Adrenal gland (tissue), 9 donors: ENCODE measurements at regions not wholly inside any gene's neighbourhood (a gene's known extent, or its start where the extent isn't known, plus 50 kb on each side); places are given as distances from the start of the nearest gene placed in this dataset.
"Not testable (repeated sequence)": the region's sequence is repeated elsewhere in the genome, so short reads cannot be mapped to it uniquely, and the experiment has no call there.

Experiments
- DNase-seq, 7 donors: peaks; one replicate each; pipeline ENCODE4 v3.0.0-alpha.2; 2019 to 2020
- H3K27ac ChIP-seq, 5 donors: fragments of 200-600 bp; sonication (generic) in 4 of 5; 1 replicate in 3 of 5; 2 replicates in 2 of 5; pipeline versions ENCODE4 v1.5.1 to v1.8.0; 2016 to 2020; ENCODE audit warnings: mild to moderate bottlenecking in 1 of 5
- H3K27me3 ChIP-seq: fragments of 200-600 bp; 2 replicates; pipeline ENCODE4 v1.8.0; 2021
- H3K36me3 ChIP-seq, 2 donors: fragments of 200-600 bp; replicated peaks in 1 of 2; 1 replicate in 1 of 2; 2 replicates in 1 of 2; pipeline versions ENCODE4 v1.5.1 to v1.8.0; 2018 to 2022
- H3K4me1 ChIP-seq, 2 donors: fragments of 200-600 bp; replicated peaks in 1 of 2; 1 replicate in 1 of 2; 2 replicates in 1 of 2; pipeline versions ENCODE4 v1.5.1 to v1.8.0; 2018 to 2021
- H3K4me3 ChIP-seq, 4 donors: fragments of 200-600 bp; sonication (generic) in 3 of 4; one replicate each; pipeline ENCODE4 v1.5.1; 2016 to 2018
- H3K9me3 ChIP-seq, 3 donors: fragments of 200-600 bp; sonication (generic) in 1 of 3; replicated peaks in 1 of 3; 1 replicate in 2 of 3; 2 replicates in 1 of 3; pipeline versions ENCODE4 v1.5.1 to v1.8.0; 2016 to 2021
- POLR2A ChIP-seq, 2 donors: fragments of 450-650 bp; IDR thresholded peaks; one replicate each; pipeline ENCODE4 v1.6.1; 2017; ENCODE audit warnings: antibody characterized with exemption in 2 of 2, mild to moderate bottlenecking in 2 of 2, moderate library complexity in 1 of 2
- WGBS, 4 donors: extraction: QIAGEN DNeasy Blood & Tissue Kit in 2 of 4; methylation state at CpG; one replicate each; pipeline versions ENCODE4 v1.1.5 to v1.1.7; 2013 to 2017; 5-methylcytosine and 5-hydroxymethylcytosine counted together
- intact Hi-C, 2 donors: fragments of 100-400 bp; cut with DNase I; formaldehyde crosslinking; loops; one replicate each; pipeline versions ENCODE4 v1.14.1 to v1.15.0; 2022 to 2023
- TF ChIP-seq, protein P1 (sequence below), 6 experiments: fragments of 450-650 bp in 4 of 6; fragments of 200-600 bp in 2 of 6; sonication (generic) in 1 of 6; IDR thresholded peaks; 1 replicate in 5 of 6; 2 replicates in 1 of 6; pipeline versions ENCODE4 v1.5.1 to v1.8.0; 2016 to 2021; ENCODE audit warnings: antibody characterized with exemption in 6 of 6, mild to moderate bottlenecking in 2 of 6, moderate library complexity in 1 of 6
- donor health status: healthy with polysubstance abuse.
- donor health status: Bipolar disorder and iron deficiency.
- donor health status: DM: yes; HTN: yes; CAD: no.
- donor health status: DM: no; HTN: no; CAD: no.
- donor health status: DM: no; HTN: no; CAD: no.

DNA sequence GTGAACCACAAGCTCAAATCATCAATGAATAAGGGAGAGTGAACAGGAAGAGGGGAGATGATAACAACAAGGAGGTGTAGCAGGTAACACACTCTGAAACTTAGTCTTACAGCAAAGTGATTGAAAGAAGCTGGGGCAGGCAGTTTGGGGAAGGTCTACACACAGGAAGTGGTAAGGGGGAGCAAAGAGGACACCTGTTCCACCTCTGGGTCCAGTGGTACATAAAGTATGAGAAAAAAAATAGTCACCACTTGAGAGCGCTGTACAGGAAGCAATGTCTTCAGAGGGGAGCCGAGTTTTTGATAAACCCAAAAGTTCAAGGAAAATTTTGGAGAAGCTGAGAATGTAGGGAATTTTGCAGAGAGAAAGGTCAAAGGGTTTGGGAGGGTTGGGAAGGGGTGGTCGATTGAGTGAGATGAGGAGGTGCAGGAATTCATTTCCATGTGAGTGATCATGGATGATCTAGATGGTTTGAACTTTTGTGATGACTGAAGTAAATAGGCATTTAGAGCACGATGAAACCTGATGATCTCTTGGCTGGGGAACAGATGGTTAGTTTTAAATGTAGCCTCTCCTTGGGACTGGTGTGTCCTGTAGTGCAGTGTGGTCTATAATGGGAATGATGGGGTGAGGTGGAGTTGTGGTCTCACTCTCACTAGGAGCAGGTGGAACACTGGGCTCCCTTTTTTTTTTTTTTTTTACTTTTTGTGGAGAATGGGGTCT is 142.0 kb downstream of the RBMX2 start:
- intact Hi-C loops: no loop called here
- TF ChIP-seq, protein P1, sequence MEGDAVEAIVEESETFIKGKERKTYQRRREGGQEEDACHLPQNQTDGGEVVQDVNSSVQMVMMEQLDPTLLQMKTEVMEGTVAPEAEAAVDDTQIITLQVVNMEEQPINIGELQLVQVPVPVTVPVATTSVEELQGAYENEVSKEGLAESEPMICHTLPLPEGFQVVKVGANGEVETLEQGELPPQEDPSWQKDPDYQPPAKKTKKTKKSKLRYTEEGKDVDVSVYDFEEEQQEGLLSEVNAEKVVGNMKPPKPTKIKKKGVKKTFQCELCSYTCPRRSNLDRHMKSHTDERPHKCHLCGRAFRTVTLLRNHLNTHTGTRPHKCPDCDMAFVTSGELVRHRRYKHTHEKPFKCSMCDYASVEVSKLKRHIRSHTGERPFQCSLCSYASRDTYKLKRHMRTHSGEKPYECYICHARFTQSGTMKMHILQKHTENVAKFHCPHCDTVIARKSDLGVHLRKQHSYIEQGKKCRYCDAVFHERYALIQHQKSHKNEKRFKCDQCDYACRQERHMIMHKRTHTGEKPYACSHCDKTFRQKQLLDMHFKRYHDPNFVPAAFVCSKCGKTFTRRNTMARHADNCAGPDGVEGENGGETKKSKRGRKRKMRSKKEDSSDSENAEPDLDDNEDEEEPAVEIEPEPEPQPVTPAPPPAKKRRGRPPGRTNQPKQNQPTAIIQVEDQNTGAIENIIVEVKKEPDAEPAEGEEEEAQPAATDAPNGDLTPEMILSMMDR (IDR thresholded peaks at IDR 0.05): no peak
- no peak for TF ChIP-seq POLR2A (IDR thresholded peaks at IDR 0.05)

DNA sequence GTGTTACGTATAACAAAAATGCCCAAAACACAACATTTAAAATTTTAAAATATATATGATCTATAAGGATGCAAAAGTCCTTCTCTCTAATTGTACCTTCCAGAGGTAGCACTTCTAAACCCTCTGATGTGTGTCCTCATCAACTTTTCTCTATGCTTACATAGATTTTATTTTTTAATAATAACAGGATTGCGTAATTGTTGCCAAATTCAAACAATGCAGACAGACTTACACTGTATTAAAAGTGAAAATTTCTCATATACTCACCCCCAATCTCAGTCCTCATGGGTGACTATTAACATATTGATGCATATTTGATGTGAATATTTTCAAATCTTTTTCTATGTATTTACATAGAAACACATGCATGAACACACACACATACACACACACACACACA is 144.0 kb downstream of the RBMX2 start:
- no peak for DNase-seq
- no peak for TF ChIP-seq POLR2A (IDR thresholded peaks at IDR 0.05)
- TF ChIP-seq, protein P1 (IDR thresholded peaks at IDR 0.05): no peak
- H3K4me1 ChIP-seq: no peaks in the 10 kb centered on the region
- no peaks in the 10 kb centered on the region for H3K36me3 ChIP-seq
- WGBS, 4 donors: 78 to 96% (median 92%) methylated on average over 2 of the region's 2 CpGs
- H3K27ac ChIP-seq: no peak overlapping the region
- no peak overlapping the region for H3K4me3 ChIP-seq
- intact Hi-C loops: no loop called here
- H3K9me3 ChIP-seq: no peaks in the 10 kb centered on the region
- H3K27me3 ChIP-seq: peaks cover 16% of the 10 kb centered on the region

More for the DNA sequence above, 142.0 kb downstream of the RBMX2 start:
- Histone ChIP-seq H3K27me3 (peaks cover 24% of the 10 kb centered on the region), H3K36me3 (no peaks in the 10 kb centered on the region), H3K4me3 (no peak overlapping the region), H3K27ac (no peak overlapping the region), H3K4me1 (no peaks in the 10 kb centered on the region), H3K9me3 (no peaks in the 10 kb centered on the region)
- no peak for DNase-seq
- WGBS, 4 donors: 58 to 74% (median 59%) methylated on average over 4 of the region's 4 CpGs

DNA sequence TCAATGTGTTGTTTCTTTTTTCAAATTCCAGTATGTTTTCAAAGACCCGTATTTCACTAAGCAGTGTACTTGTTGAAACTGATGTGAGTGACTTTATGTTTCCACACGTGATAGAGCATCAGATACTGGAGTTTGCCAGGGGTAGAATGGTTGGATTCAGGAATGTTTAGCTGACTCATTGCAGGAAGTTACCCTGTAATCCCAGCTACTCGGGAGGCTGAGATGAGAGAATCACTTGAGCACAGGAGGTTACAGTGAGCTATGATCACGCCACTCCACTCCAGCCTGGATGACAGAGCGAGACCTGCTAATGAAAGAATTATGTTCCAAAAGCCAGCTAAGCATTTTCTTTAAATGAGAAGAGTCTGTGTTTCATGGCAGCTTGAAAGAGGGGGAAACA is 147.6 kb downstream of the RBMX2 start:
- 49 to 70% (median 61%) methylated on average over 5 of the region's 5 CpGs for WGBS, 4 donors
- H3K4me1 ChIP-seq, DNase-seq, H3K4me3 ChIP-seq, H3K9me3 ChIP-seq, intact Hi-C loops, H3K27ac ChIP-seq, H3K36me3 ChIP-seq: not testable (repeated sequence)
- H3K27me3 ChIP-seq: peaks cover 24% of the 10 kb centered on the region

DNA sequence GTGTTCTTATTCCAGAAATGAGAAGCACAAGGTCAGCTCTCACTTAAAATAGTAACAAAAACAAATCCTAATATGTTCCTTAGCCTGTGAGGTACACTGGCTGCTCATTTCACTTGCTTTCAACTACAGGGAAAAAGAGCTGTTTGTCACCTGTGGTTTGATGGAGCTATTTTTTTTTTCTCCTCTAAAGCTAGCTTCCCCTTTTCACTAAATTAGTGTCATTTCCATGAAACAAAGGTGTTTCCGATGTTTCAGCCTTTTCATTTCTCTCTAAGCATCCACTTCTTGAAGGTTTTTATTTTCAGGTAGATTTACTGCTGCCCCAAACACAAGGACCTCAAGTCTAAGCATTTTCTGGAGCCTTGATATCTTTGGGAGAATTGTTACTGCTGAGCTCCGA is 148.6 kb downstream of the RBMX2 start:
- no peaks in the 10 kb centered on the region for H3K4me1 ChIP-seq
- peaks cover 24% of the 10 kb centered on the region for H3K27me3 ChIP-seq
- H3K36me3 ChIP-seq: no peaks in the 10 kb centered on the region
- WGBS, 4 donors: 42 to 72% (median 53%) methylated on average over 2 of the region's 2 CpGs
- H3K4me3 ChIP-seq: no peak overlapping the region
- no peak for DNase-seq
- no peaks in the 10 kb centered on the region for H3K9me3 ChIP-seq
- no peak overlapping the region for H3K27ac ChIP-seq
- intact Hi-C loops: no loop called here
- no peak for TF ChIP-seq POLR2A (IDR thresholded peaks at IDR 0.05)
- TF ChIP-seq, protein P1 (IDR thresholded peaks at IDR 0.05): no peak

DNA sequence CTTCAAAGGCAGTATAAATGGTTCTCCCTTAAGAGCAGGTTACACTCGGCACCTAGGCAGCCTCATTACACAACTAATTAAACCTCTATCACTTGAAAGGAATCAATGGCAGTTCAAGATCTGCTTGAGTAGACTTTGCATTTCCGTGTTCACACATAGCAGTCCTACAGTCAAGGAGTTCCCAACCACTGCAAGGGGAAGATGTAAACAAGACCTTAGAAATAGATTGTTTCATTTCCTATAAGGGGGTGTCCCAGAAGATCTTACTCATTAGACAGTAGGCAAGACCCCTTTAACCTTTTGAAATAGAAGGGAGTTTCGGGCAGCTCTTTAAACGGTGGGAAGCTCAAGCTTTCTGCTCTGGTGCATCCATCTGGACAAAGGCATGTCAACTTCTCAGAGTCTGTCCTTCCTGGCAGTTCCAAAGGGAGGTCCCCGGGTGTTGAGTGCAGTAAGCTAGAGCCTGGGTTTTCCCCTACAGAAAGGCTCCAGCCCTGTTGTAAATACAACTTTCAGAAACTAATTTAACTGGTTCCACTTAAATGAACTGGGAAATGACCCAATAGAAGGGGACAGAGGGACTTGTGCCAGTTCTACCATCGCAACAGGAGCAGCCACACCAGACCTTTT is 150.8 kb downstream of the RBMX2 start:
- DNase-seq: no peak
- no peak overlapping the region for H3K4me3 ChIP-seq
- H3K27me3 ChIP-seq: peaks cover 24% of the 10 kb centered on the region
- intact Hi-C loops: no loop called here
- H3K9me3 ChIP-seq: no peaks in the 10 kb centered on the region
- TF ChIP-seq POLR2A (IDR thresholded peaks at IDR 0.05): no peak
- TF ChIP-seq, protein P1 (IDR thresholded peaks at IDR 0.05): no peak
- 67 to 89% (median 77%) methylated on average over 5 to 6 of the region's 6 CpGs for WGBS, 4 donors
- no peak overlapping the region for H3K27ac ChIP-seq
- no peaks in the 10 kb centered on the region for H3K4me1 ChIP-seq
- H3K36me3 ChIP-seq: no peaks in the 10 kb centered on the region
